Breast epithelium (tissue), 3 donors: ENCODE measurements at regions not wholly inside any gene's neighbourhood (a gene's known extent, or its start where the extent isn't known, plus 50 kb on each side); places are given as distances from the start of the nearest gene placed in this dataset.

Source experiments
- CTCF ChIP-seq, 3 donors: fragments of 450-650 bp; IDR thresholded peaks; one replicate each; pipeline ENCODE4 v1.5.1; 2016 to 2017; ENCODE audit warnings: antibody characterized with exemption in 3 of 3, mild to moderate bottlenecking in 3 of 3, moderate library complexity in 3 of 3
- POLR2A ChIP-seq: fragments of 450-650 bp; IDR thresholded peaks from one replicate; pipeline ENCODE4 v1.6.1; 2016; ENCODE audit warnings: antibody characterized with exemption, mild to moderate bottlenecking, moderate library complexity

GRCh38 chr18:22882084-22882483 is 51.0 kb upstream of the RBBP8 start:
- TF ChIP-seq POLR2A (no peak), CTCF (IDR thresholded peaks at IDR 0.05) (no peak)
